ENCODE measurements at regions not wholly inside any gene's neighbourhood (a gene's known extent, or its start where the extent isn't known, plus 50 kb on each side); places are given as distances from the start of the nearest gene placed in this dataset.
A peak's percentile ranks its signal among the peaks of the same experiment; 100 is the strongest.

DNA sequence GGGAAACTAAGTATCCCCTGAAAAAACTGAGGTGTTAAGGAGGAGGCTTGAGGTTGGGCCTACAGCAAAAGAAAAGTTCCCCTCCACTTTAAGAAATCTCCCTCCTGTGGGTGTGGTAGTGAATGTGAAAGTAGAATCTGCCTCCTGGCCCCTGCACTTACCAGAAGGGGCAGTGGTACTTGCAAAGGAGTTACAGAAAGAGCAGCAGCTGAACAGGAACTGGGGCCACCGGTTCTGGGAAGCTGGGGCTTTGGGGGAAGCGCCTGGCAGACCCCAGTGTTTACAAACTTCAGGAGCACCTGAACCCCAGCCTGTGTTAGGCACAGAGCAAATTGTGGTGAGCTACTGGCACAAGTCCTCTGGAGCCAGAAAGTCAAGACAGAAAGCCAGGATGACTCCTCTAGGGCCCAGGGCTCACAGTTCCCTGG lies 250.2 kb upstream of the FGGY start (continued):
- TF ChIP-seq GTF2F1 (IDR thresholded peaks at IDR 0.05; ENCODE audit: borderline replicate concordance, low read depth, low read length) (no peak), RAD21 (IDR thresholded peaks at IDR 0.05 in 1 of 2, conservative IDR thresholded peaks at IDR 0.05 in 1 of 2; ENCODE audit: low read depth in 2 of 2, low read length in 2 of 2) (peak; percentile 34 to 45), RFX5 (IDR thresholded peaks at IDR 0.05; ENCODE audit: borderline replicate concordance, low read depth, low read length) (no peak), SUZ12 (IDR thresholded peaks at IDR 0.05; ENCODE audit: low read length) (no peak), CEBPB (IDR thresholded peaks at IDR 0.05; ENCODE audit: low read depth, low read length) (no peak)
- TF ChIP-seq, protein P1, sequence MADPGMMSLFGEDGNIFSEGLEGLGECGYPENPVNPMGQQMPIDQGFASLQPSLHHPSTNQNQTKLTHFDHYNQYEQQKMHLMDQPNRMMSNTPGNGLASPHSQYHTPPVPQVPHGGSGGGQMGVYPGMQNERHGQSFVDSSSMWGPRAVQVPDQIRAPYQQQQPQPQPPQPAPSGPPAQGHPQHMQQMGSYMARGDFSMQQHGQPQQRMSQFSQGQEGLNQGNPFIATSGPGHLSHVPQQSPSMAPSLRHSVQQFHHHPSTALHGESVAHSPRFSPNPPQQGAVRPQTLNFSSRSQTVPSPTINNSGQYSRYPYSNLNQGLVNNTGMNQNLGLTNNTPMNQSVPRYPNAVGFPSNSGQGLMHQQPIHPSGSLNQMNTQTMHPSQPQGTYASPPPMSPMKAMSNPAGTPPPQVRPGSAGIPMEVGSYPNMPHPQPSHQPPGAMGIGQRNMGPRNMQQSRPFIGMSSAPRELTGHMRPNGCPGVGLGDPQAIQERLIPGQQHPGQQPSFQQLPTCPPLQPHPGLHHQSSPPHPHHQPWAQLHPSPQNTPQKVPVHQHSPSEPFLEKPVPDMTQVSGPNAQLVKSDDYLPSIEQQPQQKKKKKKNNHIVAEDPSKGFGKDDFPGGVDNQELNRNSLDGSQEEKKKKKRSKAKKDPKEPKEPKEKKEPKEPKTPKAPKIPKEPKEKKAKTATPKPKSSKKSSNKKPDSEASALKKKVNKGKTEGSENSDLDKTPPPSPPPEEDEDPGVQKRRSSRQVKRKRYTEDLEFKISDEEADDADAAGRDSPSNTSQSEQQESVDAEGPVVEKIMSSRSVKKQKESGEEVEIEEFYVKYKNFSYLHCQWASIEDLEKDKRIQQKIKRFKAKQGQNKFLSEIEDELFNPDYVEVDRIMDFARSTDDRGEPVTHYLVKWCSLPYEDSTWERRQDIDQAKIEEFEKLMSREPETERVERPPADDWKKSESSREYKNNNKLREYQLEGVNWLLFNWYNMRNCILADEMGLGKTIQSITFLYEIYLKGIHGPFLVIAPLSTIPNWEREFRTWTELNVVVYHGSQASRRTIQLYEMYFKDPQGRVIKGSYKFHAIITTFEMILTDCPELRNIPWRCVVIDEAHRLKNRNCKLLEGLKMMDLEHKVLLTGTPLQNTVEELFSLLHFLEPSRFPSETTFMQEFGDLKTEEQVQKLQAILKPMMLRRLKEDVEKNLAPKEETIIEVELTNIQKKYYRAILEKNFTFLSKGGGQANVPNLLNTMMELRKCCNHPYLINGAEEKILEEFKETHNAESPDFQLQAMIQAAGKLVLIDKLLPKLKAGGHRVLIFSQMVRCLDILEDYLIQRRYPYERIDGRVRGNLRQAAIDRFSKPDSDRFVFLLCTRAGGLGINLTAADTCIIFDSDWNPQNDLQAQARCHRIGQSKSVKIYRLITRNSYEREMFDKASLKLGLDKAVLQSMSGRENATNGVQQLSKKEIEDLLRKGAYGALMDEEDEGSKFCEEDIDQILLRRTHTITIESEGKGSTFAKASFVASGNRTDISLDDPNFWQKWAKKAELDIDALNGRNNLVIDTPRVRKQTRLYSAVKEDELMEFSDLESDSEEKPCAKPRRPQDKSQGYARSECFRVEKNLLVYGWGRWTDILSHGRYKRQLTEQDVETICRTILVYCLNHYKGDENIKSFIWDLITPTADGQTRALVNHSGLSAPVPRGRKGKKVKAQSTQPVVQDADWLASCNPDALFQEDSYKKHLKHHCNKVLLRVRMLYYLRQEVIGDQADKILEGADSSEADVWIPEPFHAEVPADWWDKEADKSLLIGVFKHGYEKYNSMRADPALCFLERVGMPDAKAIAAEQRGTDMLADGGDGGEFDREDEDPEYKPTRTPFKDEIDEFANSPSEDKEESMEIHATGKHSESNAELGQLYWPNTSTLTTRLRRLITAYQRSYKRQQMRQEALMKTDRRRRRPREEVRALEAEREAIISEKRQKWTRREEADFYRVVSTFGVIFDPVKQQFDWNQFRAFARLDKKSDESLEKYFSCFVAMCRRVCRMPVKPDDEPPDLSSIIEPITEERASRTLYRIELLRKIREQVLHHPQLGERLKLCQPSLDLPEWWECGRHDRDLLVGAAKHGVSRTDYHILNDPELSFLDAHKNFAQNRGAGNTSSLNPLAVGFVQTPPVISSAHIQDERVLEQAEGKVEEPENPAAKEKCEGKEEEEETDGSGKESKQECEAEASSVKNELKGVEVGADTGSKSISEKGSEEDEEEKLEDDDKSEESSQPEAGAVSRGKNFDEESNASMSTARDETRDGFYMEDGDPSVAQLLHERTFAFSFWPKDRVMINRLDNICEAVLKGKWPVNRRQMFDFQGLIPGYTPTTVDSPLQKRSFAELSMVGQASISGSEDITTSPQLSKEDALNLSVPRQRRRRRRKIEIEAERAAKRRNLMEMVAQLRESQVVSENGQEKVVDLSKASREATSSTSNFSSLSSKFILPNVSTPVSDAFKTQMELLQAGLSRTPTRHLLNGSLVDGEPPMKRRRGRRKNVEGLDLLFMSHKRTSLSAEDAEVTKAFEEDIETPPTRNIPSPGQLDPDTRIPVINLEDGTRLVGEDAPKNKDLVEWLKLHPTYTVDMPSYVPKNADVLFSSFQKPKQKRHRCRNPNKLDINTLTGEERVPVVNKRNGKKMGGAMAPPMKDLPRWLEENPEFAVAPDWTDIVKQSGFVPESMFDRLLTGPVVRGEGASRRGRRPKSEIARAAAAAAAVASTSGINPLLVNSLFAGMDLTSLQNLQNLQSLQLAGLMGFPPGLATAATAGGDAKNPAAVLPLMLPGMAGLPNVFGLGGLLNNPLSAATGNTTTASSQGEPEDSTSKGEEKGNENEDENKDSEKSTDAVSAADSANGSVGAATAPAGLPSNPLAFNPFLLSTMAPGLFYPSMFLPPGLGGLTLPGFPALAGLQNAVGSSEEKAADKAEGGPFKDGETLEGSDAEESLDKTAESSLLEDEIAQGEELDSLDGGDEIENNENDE (IDR thresholded peaks at IDR 0.05; ENCODE audit: insufficient replicate concordance, low read length): no peak
- TF ChIP-seq, protein P2, sequence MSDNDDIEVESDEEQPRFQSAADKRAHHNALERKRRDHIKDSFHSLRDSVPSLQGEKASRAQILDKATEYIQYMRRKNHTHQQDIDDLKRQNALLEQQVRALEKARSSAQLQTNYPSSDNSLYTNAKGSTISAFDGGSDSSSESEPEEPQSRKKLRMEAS (IDR thresholded peaks at IDR 0.05): no peak

All from H1 (cell line).